ENCODE measurements at regions not wholly inside any gene's neighbourhood (a gene's known extent, or its start where the extent isn't known, plus 50 kb on each side); places are given as distances from the start of the nearest gene placed in this dataset.

GRCh38 chr11:10374386-10374785 is 69.5 kb downstream of the ADM start:
- WGBS (ENCODE audit: extremely low coverage, insufficient read length, low lambda C conversion rate) = no CpG with 5 or more reads among the region's 1 CpG
- H3K14ac ChIP-seq (ENCODE audit: insufficient read depth, low read length) = no peak overlapping the region

More at GRCh38 chr11:10374386-10374785, 69.5 kb downstream of the ADM start:
- no peak overlapping the region for H3T11ph ChIP-seq (ENCODE audit: low read length)
- no peak overlapping the region for H4K8ac ChIP-seq (replicated peaks; ENCODE audit: insufficient read length, low read depth, low read length)
- TF ChIP-seq, protein P1, sequence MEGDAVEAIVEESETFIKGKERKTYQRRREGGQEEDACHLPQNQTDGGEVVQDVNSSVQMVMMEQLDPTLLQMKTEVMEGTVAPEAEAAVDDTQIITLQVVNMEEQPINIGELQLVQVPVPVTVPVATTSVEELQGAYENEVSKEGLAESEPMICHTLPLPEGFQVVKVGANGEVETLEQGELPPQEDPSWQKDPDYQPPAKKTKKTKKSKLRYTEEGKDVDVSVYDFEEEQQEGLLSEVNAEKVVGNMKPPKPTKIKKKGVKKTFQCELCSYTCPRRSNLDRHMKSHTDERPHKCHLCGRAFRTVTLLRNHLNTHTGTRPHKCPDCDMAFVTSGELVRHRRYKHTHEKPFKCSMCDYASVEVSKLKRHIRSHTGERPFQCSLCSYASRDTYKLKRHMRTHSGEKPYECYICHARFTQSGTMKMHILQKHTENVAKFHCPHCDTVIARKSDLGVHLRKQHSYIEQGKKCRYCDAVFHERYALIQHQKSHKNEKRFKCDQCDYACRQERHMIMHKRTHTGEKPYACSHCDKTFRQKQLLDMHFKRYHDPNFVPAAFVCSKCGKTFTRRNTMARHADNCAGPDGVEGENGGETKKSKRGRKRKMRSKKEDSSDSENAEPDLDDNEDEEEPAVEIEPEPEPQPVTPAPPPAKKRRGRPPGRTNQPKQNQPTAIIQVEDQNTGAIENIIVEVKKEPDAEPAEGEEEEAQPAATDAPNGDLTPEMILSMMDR (conservative IDR thresholded peaks at IDR 0.05) = no peak
- H2BK15ac ChIP-seq (ENCODE audit: low read depth, low read length) = no peak overlapping the region
- no peak overlapping the region for H3K18ac ChIP-seq (ENCODE audit: insufficient read length, low read depth, low read length)
- Mint-ChIP-seq H3K27ac (no peak overlapping the region), H3K27me3 (ENCODE audit: low read depth) (no peaks in the 10 kb centered on the region; the same call in 1 of the 2 replicates), H3K4me3 (no peak overlapping the region), H3K4me1 (peaks cover 0 to 3% of the 10 kb centered on the region in 2 experiments; a peak in 1 of 4 replicates), H3K9me3 (peaks cover 4 to 7% of the 10 kb centered on the region in 2 experiments; a peak in 3 of 5 replicates), H3K36me3 (ENCODE audit: insufficient read depth in 1 of 3, low read depth in 3 of 3) (peaks cover 3 to 21% (median 5%) of the 10 kb centered on the region in 3 experiments; a peak in 2 of 7 replicates)
- no peaks in the 10 kb centered on the region for H3K79me1 ChIP-seq (ENCODE audit: insufficient read depth, low read depth, low read length, poor library complexity, severe bottlenecking)
- H4K20me1 ChIP-seq (ENCODE audit: control insufficient read depth, insufficient read depth, insufficient read length) = peaks cover 2% of the 10 kb centered on the region
- H2AK5ac ChIP-seq (ENCODE audit: insufficient read length, low read length) = no peak overlapping the region
- H3K27me3 ChIP-seq (ENCODE audit: insufficient read depth, low read length) = no peaks in the 10 kb centered on the region
- H4K5ac ChIP-seq (ENCODE audit: insufficient read length, low read depth, low read length) = no peak overlapping the region
- no peak overlapping the region for H2BK120ac ChIP-seq (ENCODE audit: low read depth, low read length, poor library complexity, severe bottlenecking)
- H3K4me2 ChIP-seq (ENCODE audit: insufficient read depth, insufficient read length, low read length) = no peak overlapping the region
- no peak overlapping the region for H3K56ac ChIP-seq (ENCODE audit: insufficient read length, low read depth, low read length)
- H3K9me3 ChIP-seq (ENCODE audit: control insufficient read depth, low read depth, low read length) = no peaks in the 10 kb centered on the region
- H3K9ac ChIP-seq (ENCODE audit: extremely low read depth, insufficient read length, low read length) = no peak overlapping the region
- no peaks in the 10 kb centered on the region for H3K4me1 ChIP-seq (ENCODE audit: insufficient read depth, low read length)
- H2BK20ac ChIP-seq (ENCODE audit: low read depth, low read length, poor library complexity, severe bottlenecking) = no peak overlapping the region
- no peak overlapping the region for H2BK5ac ChIP-seq (ENCODE audit: insufficient read length, low read length)
- H4K91ac ChIP-seq (ENCODE audit: insufficient read length, low read depth, low read length) = no peak overlapping the region
- no peak overlapping the region for H2AFZ ChIP-seq (ENCODE audit: low read length)
- H3K23ac ChIP-seq (ENCODE audit: insufficient read length, low read depth, low read length) = no peak overlapping the region
- H2BK12ac ChIP-seq (ENCODE audit: insufficient read length, low read depth, low read length) = no peak overlapping the region
- no peak overlapping the region for H3K4ac ChIP-seq (ENCODE audit: low read depth, low read length)
- no peak for DNase-seq
- no peak overlapping the region for H3K27ac ChIP-seq (ENCODE audit: insufficient read length, low read depth, low read length)
- no peaks in the 10 kb centered on the region for H3K79me2 ChIP-seq (ENCODE audit: insufficient read depth, low read length)
- no peaks in the 10 kb centered on the region for H3K23me2 ChIP-seq (ENCODE audit: insufficient read length, low read depth, low read length, poor library complexity, severe bottlenecking)

Data from H9 (cell line).